H1 (cell line): ENCODE measurements at regions not wholly inside any gene's neighbourhood (a gene's known extent, or its start where the extent isn't known, plus 50 kb on each side); places are given as distances from the start of the nearest gene placed in this dataset.

Source experiments
- EGR1 ChIP-seq: IDR thresholded peaks from 2 replicates; pipeline ENCODE4 v1.6.1; 2011; ENCODE audit warnings: low read depth, low read length, borderline replicate concordance
- HDAC6 ChIP-seq: IDR thresholded peaks from one replicate; pipeline ENCODE4 v1.7.1; 2012; ENCODE audit warnings: low read depth, mild to moderate bottlenecking, inconsistent platforms, low read length, moderate library complexity
- RAD21 ChIP-seq, 2 experiments: IDR thresholded peaks in 1 of 2; conservative IDR thresholded peaks in 1 of 2; 2 replicates each; pipeline ENCODE4 v1.6.1; 2011; ENCODE audit warnings: low read depth in 2 of 2, low read length in 2 of 2, improper control_type of control experiment in 1 of 2, inconsistent platforms in 1 of 2, mild to moderate bottlenecking in 1 of 2, moderate library complexity in 1 of 2
- TCF12 ChIP-seq: IDR thresholded peaks from 2 replicates; pipeline ENCODE4 v1.6.1; 2011; ENCODE audit warnings: low read depth, mild to moderate bottlenecking, low read length

DNA sequence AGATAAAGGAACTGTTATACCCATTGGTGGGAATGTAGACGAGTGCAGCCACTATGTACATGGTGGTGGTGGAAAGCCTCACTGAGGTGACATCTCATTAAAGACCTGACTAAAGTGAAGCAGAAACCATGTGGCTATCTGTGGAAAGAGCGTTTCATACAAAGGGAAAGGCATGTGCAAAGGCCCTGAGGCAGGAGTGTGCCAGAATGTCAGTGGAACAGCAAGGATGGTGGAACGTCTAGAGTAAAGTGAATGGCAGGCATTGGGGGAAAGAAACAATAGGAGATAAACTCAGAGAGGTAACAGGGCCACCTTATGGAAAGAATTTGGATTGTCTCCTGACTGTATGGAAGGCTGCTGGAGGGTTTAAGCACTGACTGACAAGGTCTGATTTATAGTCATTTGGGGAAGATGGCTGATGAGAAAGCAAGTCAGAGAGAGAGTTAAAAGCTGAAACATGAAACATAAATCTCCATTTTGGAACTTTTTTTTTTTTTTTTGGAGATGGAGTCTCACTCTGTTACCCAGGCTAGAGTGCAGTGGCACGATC lies 245.7 kb downstream of the STK31 start (continued):
- peak; percentile 19 to 36; a peak in 3 of 4 replicates for TF ChIP-seq RAD21 (IDR thresholded peaks at IDR 0.05 in 1 of 2, conservative IDR thresholded peaks at IDR 0.05 in 1 of 2; ENCODE audit: low read depth in 2 of 2, low read length in 2 of 2)
- TF ChIP-seq HDAC6, result no peak
- no peak for TF ChIP-seq EGR1
- no peak for TF ChIP-seq TCF12
- TF ChIP-seq, all 59 proteins: peak for 3
